ENCODE measurements at regions not wholly inside any gene's neighbourhood (a gene's known extent, or its start where the extent isn't known, plus 50 kb on each side); places are given as distances from the start of the nearest gene placed in this dataset.

- TF ChIP-seq TMF1 (CRISPR knock-in tag; IDR thresholded peaks at IDR 0.05; ENCODE audit: low read depth): 0 out of 2 replicates have a peak, but pooled peaks have one; percentile 37
- no peak for TF ChIP-seq ZMAT5 (CRISPR knock-in tag; IDR thresholded peaks at IDR 0.05; ENCODE audit: borderline replicate concordance, low read depth)
- no peak for TF ChIP-seq ZBTB39 (CRISPR knock-in tag; IDR thresholded peaks at IDR 0.05)
- 0 out of 2 replicates have a peak, but pooled peaks have one; percentile 49 for TF ChIP-seq ZNF740 (CRISPR knock-in tag; IDR thresholded peaks at IDR 0.05)
- no peak for TF ChIP-seq MBNL3 (CRISPR knock-in tag; conservative IDR thresholded peaks at IDR 0.05)
- TF ChIP-seq TCF7 (IDR thresholded peaks at IDR 0.05; ENCODE audit: low read depth): peak; percentile 61
- no peak for TF ChIP-seq ZNF10 (CRISPR knock-in tag; IDR thresholded peaks at IDR 0.05; ENCODE audit: borderline replicate concordance, low read depth)
- peak; percentile 58 for TF ChIP-seq ZC3H4 (CRISPR knock-in tag; IDR thresholded peaks at IDR 0.05; ENCODE audit: borderline replicate concordance)
- TF ChIP-seq FOXA3 (CRISPR knock-in tag; IDR thresholded peaks at IDR 0.05): peak; percentile 92
- TF ChIP-seq ZNF275 (CRISPR knock-in tag; IDR thresholded peaks at IDR 0.05; ENCODE audit: borderline replicate concordance): 0 out of 2 replicates have a peak, but pooled peaks have one; percentile 50
- no peak for TF ChIP-seq BCL3 (CRISPR knock-in tag; IDR thresholded peaks at IDR 0.05)
- no peak for TF ChIP-seq ZNF367 (CRISPR knock-in tag; IDR thresholded peaks at IDR 0.05; ENCODE audit: borderline replicate concordance)
- TF ChIP-seq YEATS4 (CRISPR knock-in tag; IDR thresholded peaks at IDR 0.05; ENCODE audit: borderline replicate concordance): peak; percentile 92
- TF ChIP-seq IKZF1 (IDR thresholded peaks at IDR 0.05): no peak
- peak; percentile 93 for TF ChIP-seq SAP130 (CRISPR knock-in tag; IDR thresholded peaks at IDR 0.05; ENCODE audit: low read depth)
- TF ChIP-seq ZHX1 (CRISPR knock-in tag; IDR thresholded peaks at IDR 0.05; ENCODE audit: low read depth): peak; percentile 81
- peak; percentile 61; the same call in 1 of the 2 replicates for TF ChIP-seq MYPOP (CRISPR knock-in tag; IDR thresholded peaks at IDR 0.05)
- TF ChIP-seq XRCC5 (optimal IDR thresholded peaks at IDR 0.05; ENCODE audit: low read length): peak; percentile 48
- no peak for TF ChIP-seq ZNF441 (CRISPR knock-in tag; IDR thresholded peaks at IDR 0.05; ENCODE audit: borderline replicate concordance)
Measured at GRCh38 chr3:160106905-160107861, 118.0 kb upstream of the C3orf80 start (continued).
